Left ventricle myocardium superior (tissue), 1 donor: ENCODE measurements at regions not wholly inside any gene's neighbourhood (a gene's known extent, or its start where the extent isn't known, plus 50 kb on each side); places are given as distances from the start of the nearest gene placed in this dataset.

ENCODE experiments used
- ATAC-seq: fragments of 200-7000 bp; cut with Tn5 transposase; one replicate; pipeline ENCODE4 v1.9.1; 2020; ENCODE audit warnings: mild to moderate bottlenecking, moderate library complexity
- DNase-seq: peaks from one replicate; pipeline ENCODE4 v3.0.0-alpha.2; 2020
- intact Hi-C: fragments of 100-400 bp; cut with micrococcal nuclease; formaldehyde crosslinking; loops from one replicate; pipeline ENCODE4 v1.11.0; 2022
- donor health status: DM: no; HTN: yes; CAD: no; lungs with severe emphysema.

DNA sequence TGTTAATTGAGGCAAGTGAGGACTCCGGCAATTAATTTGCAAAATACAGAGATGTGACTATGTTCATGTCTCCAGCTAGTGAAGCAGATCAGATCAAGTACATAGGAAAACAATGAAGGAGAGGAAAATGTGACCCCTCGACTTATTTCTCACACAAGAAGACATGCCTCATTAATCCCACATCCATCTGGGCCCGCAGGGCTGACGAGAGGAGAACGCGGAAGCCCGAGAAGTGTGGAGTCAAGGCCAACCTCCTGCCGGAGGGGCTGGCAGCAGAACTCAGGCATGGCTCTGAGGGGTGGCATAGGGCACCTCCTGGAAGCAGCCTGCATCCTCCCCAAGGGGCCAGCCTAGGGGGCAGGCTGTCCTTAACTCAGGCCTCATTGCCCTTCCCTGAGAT is 54.4 kb downstream of the ZNF503 start:
- intact Hi-C loops, result no loop called here
- DNase-seq, result no peak
- no peak for ATAC-seq

DNA sequence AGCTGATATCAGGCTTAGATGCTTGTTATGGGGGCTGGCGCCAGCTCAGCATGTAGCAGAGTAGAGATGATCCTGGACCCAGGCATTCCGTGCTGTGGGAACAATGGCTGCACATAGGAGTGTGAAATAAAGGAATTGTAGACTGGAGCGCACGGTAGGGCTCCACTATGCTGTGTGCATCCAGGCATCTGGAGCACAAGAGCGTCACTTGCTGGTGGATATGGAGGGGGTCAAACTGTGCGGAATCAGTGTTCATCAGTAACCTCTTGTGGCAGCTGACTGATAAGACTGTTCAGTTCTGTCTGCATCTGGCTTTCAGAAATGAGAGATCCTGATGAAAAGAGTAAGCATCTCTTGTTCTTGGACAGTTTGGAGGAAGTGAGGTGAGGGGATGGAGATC is 55.8 kb downstream of the ZNF503 start:
- intact Hi-C loops, result no loop called here
- ATAC-seq, result no peak
- DNase-seq, result no peak

DNA sequence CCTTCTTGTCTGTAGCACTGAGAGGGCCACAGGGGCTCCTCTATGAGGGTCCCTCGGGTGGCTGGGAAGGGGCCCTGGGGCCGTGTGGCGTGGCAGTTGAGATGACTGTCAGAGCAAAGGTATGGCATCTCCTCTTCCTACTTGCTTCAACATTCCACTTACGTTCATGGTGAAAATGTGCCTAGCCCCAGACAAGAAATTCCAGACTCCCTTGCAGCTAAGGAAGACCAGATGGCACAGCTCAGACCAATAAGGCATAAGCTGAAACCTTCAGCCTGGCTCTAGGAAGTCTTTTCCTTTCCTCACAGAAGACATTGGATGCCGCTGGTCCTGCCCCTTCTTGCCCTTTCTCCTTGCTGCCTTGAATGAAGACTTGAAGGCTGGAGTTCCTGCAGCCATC is 57.4 kb downstream of the ZNF503 start:
- DNase-seq (no peak), ATAC-seq (no peak)
- intact Hi-C loops, result no loop called here

DNA sequence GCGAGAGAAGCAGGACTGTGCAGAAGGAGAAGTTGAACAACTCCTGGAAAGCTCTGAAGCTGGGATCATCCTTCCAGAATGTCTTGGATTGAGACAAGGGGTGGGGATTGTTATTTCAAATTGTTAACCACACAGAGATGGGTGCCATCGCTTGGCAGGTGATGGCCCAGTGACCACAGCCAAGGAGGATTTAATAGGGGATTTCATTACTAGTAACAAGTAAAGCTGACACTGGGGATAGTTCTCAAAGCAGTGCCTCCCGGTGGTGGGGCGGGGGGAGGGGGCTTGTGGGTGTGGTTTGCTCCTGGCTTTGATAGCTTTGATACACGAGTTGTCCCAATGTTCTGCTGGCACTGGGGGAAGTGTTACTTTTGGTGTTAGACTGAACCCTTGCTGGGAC is 59.2 kb downstream of the ZNF503 start:
- ATAC-seq (no peak), DNase-seq (no peak)
- intact Hi-C loops, result no loop called here

DNA sequence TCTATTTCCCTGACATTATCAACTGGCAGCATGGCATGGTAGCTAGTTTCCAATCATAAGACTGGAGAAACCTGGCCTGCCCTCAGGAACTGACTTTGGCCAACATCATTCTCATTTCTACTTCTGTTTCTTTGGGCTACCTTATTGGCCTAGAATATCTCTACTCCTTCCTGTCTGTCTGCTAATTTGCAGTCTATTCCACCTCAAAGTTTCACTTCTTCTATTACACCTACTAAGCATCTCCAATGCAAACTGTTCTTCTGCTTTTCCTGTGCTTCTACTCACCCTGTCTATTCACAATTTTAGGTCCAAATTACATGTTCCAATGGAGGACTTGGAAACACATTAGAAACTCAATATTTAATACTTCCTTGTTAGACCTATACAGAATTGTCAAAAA is 65.6 kb downstream of the ZNF503 start:
- DNase-seq (no peak), ATAC-seq (no peak)
- intact Hi-C loops, result no loop called here

DNA sequence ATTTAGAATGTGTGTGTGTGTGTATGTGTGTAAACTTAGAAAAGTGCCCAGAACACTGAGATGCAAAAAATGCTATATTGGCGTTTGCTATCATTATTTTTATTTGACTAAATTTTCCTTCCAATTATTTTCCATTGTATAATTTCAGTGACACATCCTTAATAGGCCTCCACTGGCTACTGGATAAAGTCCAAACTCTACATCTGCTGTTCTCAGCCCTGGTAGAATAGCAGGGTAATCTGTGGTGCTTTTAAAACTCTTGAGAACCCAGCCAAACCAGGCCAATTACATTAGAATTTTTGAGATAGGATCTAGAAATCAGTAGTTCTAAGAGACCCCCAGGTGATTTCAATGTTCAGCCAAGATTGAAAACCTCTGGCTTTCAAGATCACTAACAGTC is 66.4 kb downstream of the ZNF503 start:
- DNase-seq, result no peak
- peak; percentile 45 for ATAC-seq
- intact Hi-C loops, result no loop called here

DNA sequence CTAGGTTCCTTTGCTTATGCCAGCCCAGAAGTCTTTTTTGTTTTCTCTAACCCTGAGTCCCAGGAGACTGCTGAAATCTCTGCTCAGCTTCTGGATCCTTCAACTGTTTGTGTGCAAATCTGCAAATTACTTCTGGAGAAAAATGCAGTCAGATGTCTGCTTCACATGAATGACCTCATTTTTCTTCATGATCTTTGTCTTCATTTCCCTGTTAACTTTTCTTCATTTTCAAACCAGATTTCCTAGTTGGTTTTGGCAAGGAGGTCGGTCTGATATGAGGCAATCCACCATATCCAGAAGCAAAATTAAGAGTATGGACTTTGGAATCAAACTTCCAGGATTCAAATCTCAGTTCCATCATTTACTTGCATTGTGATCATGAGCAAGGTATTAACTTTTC is 66.8 kb downstream of the ZNF503 start:
- intact Hi-C loops, result no loop called here
- DNase-seq (no peak), ATAC-seq (peak; percentile 28)

DNA sequence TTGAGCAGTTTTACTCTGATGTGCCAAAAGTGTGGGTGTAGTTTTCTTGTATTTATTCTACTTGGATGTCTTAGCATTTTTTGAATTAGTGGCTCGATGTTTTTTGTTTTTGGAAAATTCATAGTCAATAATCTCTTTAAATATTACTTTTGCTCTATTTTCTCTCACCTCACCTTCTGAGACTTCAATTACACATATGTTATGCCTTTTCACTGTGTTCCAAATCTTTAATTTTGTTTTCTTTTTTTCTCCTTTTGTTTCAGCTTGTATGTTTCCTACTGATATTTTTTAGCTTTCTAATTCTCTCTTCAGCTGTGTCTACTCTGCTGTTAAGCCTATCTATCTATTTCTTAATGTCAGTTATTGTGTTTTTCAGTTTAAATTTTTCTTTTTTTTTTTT is 69.5 kb downstream of the ZNF503 start:
- no peak for DNase-seq
- intact Hi-C loops, result no loop called here
- no peak for ATAC-seq

DNA sequence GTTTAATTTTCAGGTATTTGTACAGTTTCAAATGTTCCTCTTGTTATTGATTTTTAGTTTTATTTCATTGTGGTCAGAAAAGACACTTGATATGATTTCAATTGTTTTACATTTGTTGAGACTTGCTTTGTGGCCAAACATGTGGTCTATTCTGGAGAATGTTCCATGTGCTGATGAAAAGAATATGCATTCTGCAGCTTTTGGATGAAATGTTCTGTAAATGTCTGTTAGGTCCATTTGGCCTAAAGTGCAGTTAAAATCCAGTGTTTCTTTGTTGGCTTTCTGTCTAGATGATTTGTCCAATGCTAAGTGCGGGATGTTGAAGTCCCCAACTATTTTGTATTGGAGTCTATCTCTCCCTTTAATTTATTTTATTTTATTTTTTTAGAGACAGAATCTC is 70.5 kb downstream of the ZNF503 start:
- DNase-seq, result no peak
- no peak for ATAC-seq
- intact Hi-C loops, result no loop called here

DNA sequence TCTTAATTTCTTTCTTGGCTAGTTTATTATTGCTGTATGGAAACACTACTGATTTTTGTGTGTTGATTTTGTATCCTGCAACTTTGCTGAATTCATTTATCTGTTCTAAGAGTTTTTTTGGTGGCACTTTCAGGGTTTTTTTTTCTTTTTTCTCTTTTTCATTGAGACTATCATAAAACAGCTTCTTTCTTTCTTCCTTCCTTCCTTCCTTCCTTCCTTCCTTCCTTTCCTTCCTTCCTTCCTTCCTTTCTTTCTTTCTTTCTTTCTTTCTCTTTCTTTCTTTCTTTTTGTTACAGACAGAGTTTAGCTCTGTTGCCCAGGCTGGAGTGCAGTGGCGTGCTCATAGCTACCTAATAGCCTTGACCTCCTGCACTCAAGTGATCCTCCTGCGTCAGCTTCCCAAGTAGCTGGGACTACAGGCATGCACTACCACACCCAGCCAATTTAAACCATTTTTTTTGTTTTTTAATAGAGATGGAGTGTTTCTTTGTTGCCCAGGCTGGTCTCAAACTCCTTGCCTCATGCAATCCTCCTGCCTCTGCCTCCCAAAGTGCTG is 72.3 kb downstream of the ZNF503 start:
- intact Hi-C loops, result no loop called here
- no peak for DNase-seq
- ATAC-seq, result no peak

DNA sequence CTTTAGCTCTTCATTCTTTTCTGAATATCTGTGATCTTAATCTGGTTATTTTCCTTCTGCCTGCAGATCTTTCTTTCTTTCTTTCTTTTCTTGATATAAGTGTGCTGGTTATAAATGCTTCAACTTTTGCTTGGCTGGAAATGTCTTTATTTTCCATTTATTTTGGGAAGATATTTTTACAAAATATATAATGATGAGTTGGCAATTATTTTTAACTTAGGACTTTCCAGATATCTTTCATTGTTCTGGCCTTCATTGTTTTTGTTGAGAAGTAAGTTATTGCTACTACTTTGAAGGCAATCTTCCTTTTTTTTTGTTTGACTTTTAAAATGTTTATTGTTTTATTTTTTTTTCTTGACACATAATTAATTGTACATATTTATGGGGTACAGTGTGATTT is 75.3 kb downstream of the ZNF503 start:
- DNase-seq, result no peak
- ATAC-seq, result no peak
- intact Hi-C loops, result no loop called here

DNA sequence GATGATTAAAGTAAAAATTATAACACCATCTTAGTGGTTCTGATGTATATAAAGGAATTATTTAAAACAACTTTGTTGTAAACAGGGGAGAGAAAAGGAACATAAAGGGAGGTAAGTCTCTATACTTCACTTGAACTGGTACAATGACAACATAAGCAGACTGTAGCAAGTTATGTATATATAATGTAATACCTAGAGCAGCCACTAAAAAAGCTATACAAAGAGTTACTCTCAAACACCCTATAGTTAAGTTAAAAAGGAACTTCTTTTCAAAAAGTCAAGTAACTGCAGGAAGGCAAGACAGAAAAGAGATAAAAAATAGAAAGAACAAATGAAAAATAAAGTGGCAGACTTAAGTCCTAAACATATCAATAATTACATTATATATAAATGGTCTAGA is 82.3 kb downstream of the ZNF503 start:
- DNase-seq (no peak), ATAC-seq (no peak)
- intact Hi-C loops, result no loop called here

DNA sequence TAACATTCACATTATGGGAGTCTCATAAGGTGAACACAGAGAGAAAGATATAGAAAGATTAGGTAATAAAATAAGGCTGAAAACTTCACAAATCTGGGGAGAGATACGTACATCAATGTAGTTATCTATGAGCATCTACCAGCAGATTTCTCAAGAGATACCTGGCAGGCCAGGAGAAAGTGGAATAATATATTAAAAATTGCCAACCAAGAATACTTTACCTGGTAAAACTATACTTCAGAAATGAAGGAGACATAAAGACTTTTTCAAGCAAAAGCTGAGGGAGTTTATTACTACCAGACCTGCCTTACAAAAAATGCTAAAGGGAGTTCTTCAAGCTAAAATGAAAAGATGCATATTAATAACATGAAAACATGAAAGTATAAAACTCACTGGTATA is 78.8 kb upstream of the COMTD1 start:
- ATAC-seq (no peak), DNase-seq (no peak)
- intact Hi-C loops, result no loop called here

DNA sequence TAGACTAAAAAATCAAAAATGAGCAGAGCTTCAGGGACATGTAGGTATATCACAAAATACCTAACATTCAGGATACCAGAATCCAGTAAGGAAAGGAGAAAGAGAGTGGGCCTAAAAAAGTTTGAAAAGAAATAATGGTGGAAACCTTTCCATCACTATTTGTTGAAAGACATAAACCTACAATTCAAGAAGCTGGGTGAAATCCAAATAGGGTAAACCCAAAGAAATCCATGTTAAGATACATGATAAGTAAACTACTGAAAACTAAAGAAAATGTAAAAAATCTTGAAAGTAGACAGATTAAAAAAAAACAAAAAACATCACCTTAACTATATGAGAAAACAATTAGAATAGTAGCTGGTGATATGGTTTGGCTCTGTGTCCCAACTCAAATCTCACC is 76.7 kb upstream of the COMTD1 start:
- DNase-seq (no peak), ATAC-seq (no peak)
- intact Hi-C loops, result no loop called here

DNA sequence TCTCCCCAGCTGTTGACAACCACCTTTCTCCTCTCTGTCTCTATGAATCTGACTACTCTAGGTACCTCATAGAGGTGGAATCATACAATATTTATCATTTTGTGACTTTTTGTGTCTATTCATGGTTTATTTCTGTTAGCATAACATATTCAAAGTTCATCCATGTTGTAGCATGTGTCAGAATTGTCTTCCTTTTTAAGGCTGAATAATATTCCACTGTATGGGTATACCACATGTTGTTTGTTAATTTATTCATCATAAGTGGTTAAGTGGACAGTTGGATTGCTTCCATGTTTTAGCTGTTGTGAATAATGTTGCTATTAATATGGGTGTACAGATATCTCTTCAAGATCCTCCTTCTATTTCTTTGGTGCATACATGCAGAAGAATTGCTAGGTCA is 69.9 kb upstream of the COMTD1 start:
- intact Hi-C loops, result no loop called here
- ATAC-seq (no peak), DNase-seq (no peak)

DNA sequence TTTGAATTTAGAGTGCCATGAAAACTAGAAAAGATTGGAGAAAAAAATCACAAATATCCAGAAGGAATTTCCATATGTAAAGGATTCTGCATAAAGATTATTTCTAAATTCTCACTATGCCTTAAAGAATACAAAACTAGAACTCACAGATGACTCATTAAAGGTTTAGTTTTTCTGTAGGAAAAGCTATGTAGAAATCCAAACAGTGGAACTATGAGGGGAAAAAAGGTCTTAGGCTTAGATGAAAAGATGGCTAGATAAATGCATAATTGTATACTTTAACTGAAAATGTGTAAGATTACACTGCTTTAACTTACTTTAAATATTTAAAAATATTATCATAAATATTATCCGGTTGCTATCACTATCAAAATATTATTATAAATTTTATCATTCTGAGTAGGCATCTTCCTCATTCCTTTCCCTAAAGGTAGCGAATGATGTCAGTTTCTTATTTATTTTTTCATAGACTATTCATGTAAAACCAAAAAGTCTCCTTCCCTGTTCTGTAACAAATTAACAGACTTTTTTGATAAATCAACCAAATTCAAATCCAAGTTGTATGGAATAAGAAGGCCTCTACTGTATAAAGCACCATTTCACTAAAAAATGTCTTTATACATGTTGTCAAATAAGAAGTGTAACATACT is 69.1 kb upstream of the COMTD1 start:
- no peak for ATAC-seq
- DNase-seq, result no peak
- intact Hi-C loops, result no loop called here

DNA sequence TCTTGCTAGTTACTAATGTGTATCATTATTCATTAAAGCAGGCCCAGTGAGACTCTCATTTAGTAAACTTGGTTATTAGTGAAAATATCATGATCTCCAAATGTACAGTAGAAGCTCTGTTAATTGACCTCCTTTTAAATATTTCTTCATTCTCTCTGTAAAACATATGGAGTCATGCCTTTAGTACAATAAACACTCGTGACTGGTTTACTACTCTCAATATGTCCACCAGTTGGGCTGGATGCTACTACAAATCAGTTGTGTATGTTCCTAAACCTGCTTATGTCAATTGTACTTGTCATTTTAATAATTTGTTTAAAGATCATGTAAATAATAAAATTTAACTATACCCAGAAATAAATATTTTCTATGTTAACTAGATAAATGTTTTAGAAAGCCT is 68.6 kb upstream of the COMTD1 start:
- DNase-seq (no peak), ATAC-seq (no peak)
- intact Hi-C loops, result no loop called here

DNA sequence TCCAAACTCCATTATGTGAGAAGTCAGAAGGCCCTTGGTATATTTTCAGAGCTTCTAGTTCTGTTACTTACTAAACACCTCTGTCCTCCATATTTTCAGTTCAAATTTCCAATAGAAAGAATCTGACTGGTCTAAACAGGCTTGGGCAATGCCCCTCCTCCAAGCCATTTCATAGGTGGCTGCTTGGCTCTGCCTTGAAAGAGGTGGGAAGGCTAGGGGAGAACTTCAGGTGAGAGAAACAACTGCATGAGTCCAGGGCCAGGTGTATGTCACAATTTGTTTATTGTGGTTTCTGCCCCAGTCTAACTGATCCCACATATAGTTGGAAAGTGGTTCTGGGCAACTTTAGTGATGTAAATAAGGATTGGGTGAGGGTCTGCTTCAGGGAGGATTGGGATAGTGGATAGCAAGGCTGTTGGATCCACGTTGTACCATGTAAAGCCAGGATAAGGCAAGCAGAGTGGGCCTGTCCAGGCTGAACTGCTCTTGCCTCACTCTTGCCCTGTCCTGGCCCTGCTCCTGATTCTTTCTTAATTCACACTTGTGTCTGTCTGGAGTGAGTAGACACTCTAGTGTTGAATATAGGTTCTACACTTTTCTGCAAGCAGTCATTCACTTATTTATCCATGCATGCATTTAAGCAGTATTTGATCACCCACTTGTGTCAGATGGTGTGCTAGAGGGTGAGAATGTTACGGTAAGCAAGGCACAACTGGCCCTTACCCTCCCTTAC is 67.5 kb upstream of the COMTD1 start:
- DNase-seq (no peak), ATAC-seq (no peak)
- intact Hi-C loops, result no loop called here

DNA sequence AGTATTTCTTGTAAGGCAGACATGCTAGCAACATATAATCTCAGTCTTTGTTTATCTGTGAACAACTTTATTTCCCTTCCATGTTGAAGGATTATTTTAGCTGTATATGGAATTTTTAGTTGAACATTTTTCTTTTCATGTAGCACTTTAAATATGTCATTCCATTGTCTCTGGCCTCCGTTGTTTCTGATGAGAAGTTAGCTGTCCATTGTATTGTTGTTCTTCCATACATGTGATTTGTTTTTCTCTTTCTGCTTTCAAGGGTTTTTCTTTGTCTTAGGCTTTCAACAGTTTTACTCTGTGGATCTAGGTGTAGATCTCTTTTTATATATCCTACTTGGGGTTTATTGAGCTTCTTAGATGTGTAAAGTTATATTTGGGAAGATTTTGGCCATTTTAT is 66.3 kb upstream of the COMTD1 start:
- ATAC-seq (no peak), DNase-seq (no peak)
- intact Hi-C loops, result no loop called here

DNA sequence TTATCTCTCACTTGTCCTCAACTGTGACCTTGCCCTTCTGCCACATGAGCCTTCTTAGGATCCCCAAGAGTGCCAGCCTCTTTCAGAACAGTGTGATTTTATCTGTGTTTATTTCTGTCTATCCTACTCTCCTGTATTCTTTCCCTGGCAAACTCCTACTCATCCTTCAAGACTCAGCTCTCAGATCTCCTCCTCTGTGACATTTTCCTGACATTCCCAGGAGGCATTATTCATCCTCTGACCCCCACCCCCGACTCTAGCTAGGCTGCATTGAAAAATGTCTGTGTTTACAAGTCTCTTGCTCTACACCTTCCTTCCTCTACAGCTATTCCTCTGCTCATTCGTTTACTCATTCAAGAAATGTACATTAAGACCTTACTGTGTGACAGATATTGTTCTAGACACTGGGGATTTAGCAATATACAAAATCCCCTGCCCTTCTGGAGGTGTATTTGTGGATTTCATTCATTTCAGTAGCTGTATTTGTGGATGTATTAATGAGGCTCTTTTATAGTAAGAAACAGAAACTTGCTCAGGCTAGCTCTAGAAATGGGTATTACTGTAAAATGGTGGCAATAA is 61.4 kb upstream of the COMTD1 start:
- intact Hi-C loops, result no loop called here
- no peak for DNase-seq

More for the DNA sequence above, 61.4 kb upstream of the COMTD1 start:
- no peak for ATAC-seq
